ENCODE measurements at regions not wholly inside any gene's neighbourhood (a gene's known extent, or its start where the extent isn't known, plus 50 kb on each side); places are given as distances from the start of the nearest gene placed in this dataset.

DNA sequence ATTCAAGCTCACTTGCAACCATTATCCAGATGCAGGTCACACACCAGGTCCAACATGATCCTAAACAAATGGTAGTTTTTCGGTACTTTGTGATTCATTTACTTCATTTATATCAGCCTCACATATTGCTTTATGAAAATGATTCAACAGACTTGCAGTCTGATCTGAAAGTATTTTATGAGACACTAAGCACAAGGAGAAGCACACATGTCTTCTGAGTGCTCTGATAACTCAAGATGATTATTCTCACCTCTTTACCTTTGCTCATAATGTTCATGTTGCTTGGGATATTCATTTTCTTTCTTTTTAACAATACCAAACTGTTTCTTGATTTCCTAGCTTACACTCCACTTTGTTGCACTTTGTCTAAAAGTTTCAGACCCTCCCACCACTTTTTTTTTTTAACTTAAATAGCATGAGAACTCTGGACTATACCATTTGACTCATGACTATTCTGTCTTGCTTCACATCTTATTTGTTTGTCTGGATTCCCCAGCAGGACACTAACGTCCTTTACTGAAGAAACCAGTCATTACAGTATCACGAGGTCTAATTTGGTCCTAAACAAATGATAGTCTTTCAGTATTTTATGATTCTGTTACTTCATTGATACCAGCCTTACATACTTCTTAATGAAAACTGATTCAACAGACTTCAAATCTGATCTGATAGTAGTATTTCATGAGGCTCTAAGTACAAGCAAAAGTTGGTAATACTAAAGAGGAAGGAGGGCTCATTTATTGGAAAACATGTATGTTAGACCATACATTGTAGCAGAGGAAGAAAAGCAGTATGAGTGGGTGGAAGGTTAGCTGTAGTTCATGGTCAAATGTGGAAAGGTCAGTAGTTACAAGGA, 171.8 kb upstream of the AHR start (continued):
- TF ChIP-seq ETV6 (conservative IDR thresholded peaks at IDR 0.05 in 1 of 2, IDR thresholded peaks at IDR 0.05 in 1 of 2; ENCODE audit: borderline replicate concordance in 1 of 2, low read depth in 1 of 2) (no peak; a peak in 1 of 4 replicates), TBL1XR1 (IDR thresholded peaks at IDR 0.05; ENCODE audit: low read depth, low read length) (peak; percentile 58), JUND (IDR thresholded peaks at IDR 0.05; ENCODE audit: low read depth, low read length) (peak; percentile 56; the same call in 1 of the 2 replicates), POU2F2 (IDR thresholded peaks at IDR 0.05; ENCODE audit: borderline replicate concordance, low read depth, low read length) (0 out of 3 replicates have a peak, but pooled peaks have one; percentile 15), DPF2 (IDR thresholded peaks at IDR 0.05) (no peak), PML (IDR thresholded peaks at IDR 0.05; ENCODE audit: low read length) (peak; percentile 77), NRF1 (conservative IDR thresholded peaks at IDR 0.05; ENCODE audit: low read depth, low read length) (no peak), FOS (IDR thresholded peaks at IDR 0.05; ENCODE audit: borderline replicate concordance, extremely low read depth, insufficient read length) (no peak), MEF2A (IDR thresholded peaks at IDR 0.05; ENCODE audit: insufficient read depth, low read depth, low read length) (peak; percentile 89), RAD51 (IDR thresholded peaks at IDR 0.05) (0 out of 2 replicates have a peak, but pooled peaks have one; percentile 27), ZNF207 (IDR thresholded peaks at IDR 0.05; ENCODE audit: borderline replicate concordance) (no peak), MTA3 (IDR thresholded peaks at IDR 0.05; ENCODE audit: borderline replicate concordance, low read length) (peak; percentile 71; the same call in 1 of the 2 replicates), ZBED1 (IDR thresholded peaks at IDR 0.05; ENCODE audit: borderline replicate concordance) (0 out of 2 replicates have a peak, but pooled peaks have one; percentile 68), ZSCAN29 (IDR thresholded peaks at IDR 0.05) (no peak), RFX5 (IDR thresholded peaks at IDR 0.05; ENCODE audit: low read depth, low read length) (no peak), MTA2 (IDR thresholded peaks at IDR 0.05; ENCODE audit: low read depth) (peak; percentile 54; the same call in 1 of the 2 replicates), IKZF2 (IDR thresholded peaks at IDR 0.05) (no peak; a peak in 1 of 4 replicates), RAD21 (IDR thresholded peaks at IDR 0.05; ENCODE audit: insufficient read depth, low read depth, low read length) (no peak), NBN (IDR thresholded peaks at IDR 0.05) (0 out of 2 replicates have a peak, but pooled peaks have one; percentile 33)
- TF ChIP-seq, protein P1, sequence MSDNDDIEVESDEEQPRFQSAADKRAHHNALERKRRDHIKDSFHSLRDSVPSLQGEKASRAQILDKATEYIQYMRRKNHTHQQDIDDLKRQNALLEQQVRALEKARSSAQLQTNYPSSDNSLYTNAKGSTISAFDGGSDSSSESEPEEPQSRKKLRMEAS (IDR thresholded peaks at IDR 0.05; ENCODE audit: low read depth, low read length) = no peak
- TF ChIP-seq, protein P2, sequence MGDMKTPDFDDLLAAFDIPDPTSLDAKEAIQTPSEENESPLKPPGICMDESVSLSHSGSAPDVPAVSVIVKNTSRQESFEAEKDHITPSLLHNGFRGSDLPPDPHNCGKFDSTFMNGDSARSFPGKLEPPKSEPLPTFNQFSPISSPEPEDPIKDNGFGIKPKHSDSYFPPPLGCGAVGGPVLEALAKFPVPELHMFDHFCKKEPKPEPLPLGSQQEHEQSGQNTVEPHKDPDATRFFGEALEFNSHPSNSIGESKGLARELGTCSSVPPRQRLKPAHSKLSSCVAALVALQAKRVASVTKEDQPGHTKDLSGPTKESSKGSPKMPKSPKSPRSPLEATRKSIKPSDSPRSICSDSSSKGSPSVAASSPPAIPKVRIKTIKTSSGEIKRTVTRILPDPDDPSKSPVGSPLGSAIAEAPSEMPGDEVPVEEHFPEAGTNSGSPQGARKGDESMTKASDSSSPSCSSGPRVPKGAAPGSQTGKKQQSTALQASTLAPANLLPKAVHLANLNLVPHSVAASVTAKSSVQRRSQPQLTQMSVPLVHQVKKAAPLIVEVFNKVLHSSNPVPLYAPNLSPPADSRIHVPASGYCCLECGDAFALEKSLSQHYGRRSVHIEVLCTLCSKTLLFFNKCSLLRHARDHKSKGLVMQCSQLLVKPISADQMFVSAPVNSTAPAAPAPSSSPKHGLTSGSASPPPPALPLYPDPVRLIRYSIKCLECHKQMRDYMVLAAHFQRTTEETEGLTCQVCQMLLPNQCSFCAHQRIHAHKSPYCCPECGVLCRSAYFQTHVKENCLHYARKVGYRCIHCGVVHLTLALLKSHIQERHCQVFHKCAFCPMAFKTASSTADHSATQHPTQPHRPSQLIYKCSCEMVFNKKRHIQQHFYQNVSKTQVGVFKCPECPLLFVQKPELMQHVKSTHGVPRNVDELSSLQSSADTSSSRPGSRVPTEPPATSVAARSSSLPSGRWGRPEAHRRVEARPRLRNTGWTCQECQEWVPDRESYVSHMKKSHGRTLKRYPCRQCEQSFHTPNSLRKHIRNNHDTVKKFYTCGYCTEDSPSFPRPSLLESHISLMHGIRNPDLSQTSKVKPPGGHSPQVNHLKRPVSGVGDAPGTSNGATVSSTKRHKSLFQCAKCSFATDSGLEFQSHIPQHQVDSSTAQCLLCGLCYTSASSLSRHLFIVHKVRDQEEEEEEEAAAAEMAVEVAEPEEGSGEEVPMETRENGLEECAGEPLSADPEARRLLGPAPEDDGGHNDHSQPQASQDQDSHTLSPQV (IDR thresholded peaks at IDR 0.05) = no peak
- TF ChIP-seq, protein P3, sequence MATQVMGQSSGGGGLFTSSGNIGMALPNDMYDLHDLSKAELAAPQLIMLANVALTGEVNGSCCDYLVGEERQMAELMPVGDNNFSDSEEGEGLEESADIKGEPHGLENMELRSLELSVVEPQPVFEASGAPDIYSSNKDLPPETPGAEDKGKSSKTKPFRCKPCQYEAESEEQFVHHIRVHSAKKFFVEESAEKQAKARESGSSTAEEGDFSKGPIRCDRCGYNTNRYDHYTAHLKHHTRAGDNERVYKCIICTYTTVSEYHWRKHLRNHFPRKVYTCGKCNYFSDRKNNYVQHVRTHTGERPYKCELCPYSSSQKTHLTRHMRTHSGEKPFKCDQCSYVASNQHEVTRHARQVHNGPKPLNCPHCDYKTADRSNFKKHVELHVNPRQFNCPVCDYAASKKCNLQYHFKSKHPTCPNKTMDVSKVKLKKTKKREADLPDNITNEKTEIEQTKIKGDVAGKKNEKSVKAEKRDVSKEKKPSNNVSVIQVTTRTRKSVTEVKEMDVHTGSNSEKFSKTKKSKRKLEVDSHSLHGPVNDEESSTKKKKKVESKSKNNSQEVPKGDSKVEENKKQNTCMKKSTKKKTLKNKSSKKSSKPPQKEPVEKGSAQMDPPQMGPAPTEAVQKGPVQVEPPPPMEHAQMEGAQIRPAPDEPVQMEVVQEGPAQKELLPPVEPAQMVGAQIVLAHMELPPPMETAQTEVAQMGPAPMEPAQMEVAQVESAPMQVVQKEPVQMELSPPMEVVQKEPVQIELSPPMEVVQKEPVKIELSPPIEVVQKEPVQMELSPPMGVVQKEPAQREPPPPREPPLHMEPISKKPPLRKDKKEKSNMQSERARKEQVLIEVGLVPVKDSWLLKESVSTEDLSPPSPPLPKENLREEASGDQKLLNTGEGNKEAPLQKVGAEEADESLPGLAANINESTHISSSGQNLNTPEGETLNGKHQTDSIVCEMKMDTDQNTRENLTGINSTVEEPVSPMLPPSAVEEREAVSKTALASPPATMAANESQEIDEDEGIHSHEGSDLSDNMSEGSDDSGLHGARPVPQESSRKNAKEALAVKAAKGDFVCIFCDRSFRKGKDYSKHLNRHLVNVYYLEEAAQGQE (IDR thresholded peaks at IDR 0.05; ENCODE audit: low read depth, low read length) = no peak
- TF ChIP-seq, protein P4, sequence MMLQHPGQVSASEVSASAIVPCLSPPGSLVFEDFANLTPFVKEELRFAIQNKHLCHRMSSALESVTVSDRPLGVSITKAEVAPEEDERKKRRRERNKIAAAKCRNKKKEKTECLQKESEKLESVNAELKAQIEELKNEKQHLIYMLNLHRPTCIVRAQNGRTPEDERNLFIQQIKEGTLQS (IDR thresholded peaks at IDR 0.05; ENCODE audit: borderline replicate concordance, extremely low read depth, low read depth, low read length) = no peak
